ENCODE measurements at regions not wholly inside any gene's neighbourhood (a gene's known extent, or its start where the extent isn't known, plus 50 kb on each side); places are given as distances from the start of the nearest gene placed in this dataset.

DNA sequence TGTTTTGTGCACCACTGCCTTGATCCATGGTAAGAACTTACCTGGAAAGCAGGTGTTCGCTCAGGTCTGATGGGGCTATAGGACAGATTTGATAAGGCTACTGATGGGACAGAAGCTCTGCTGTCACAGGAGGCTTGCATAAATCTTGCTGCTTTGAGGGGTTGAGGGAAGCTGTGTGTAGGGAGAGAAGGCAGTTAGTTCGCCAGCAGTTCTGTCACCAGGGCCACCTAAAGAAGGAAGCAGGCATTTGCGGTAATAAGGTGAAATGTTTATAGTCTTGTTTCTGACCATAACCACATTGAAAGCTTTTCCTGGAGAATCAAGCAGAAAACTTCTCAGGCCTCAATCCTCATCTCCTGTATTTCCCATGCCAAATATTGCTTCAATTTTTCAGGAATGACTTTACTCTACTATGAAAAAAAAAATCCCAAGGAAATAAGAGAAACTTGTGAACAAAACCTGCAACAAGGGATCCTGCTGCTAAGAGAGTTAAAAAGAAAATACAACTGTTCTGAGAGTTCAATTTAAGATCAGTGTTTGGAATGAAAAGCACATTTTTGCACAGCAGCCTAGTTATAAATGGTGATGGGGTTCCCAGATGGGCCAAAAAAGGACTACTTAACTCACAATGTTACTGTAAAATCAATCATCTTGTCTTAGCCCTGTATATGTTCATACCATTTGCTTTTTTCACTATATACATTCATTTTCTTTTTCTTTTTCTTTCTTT is 122.0 kb upstream of the RANBP3L start:
- TF ChIP-seq, protein P1, sequence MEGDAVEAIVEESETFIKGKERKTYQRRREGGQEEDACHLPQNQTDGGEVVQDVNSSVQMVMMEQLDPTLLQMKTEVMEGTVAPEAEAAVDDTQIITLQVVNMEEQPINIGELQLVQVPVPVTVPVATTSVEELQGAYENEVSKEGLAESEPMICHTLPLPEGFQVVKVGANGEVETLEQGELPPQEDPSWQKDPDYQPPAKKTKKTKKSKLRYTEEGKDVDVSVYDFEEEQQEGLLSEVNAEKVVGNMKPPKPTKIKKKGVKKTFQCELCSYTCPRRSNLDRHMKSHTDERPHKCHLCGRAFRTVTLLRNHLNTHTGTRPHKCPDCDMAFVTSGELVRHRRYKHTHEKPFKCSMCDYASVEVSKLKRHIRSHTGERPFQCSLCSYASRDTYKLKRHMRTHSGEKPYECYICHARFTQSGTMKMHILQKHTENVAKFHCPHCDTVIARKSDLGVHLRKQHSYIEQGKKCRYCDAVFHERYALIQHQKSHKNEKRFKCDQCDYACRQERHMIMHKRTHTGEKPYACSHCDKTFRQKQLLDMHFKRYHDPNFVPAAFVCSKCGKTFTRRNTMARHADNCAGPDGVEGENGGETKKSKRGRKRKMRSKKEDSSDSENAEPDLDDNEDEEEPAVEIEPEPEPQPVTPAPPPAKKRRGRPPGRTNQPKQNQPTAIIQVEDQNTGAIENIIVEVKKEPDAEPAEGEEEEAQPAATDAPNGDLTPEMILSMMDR (conservative IDR thresholded peaks at IDR 0.05; ENCODE audit: low read length): no peak
- TF ChIP-seq EZH2phosphoT487 (IDR thresholded peaks at IDR 0.05; ENCODE audit: borderline replicate concordance, low read depth, low read length): no peak
